GM18502 (cell line): ENCODE measurements at regions not wholly inside any gene's neighbourhood (a gene's known extent, or its start where the extent isn't known, plus 50 kb on each side); places are given as distances from the start of the nearest gene placed in this dataset.

Experiments used
- ATAC-seq: cut with Tn5 transposase; IDR thresholded peaks from one replicate; pipeline ENCODE4 v1.9.1; 2021; ENCODE audit warnings: mild to moderate bottlenecking; ENCODE audit not compliant: unreplicated experiment, poor library complexity

- ATAC-seq = no peak
Measured at GRCh38 chr3:148073721-148074456, 623.8 kb upstream of the AGTR1 start.

GRCh38 chr3:148074946-148075345 lies 622.8 kb upstream of the AGTR1 start:
- ATAC-seq = no peak

- no peak for ATAC-seq
Measured at GRCh38 chr3:148075771-148076716, 621.7 kb upstream of the AGTR1 start.

- no peak for ATAC-seq
Measured at GRCh38 chr3:148077318-148077923, 620.3 kb upstream of the AGTR1 start.

- ATAC-seq = no peak
Measured at GRCh38 chr3:148077965-148078364, 619.7 kb upstream of the AGTR1 start.

GRCh38 chr3:148078658-148079057 lies 619.0 kb upstream of the AGTR1 start:
- ATAC-seq = no peak

- no peak for ATAC-seq
Measured at GRCh38 chr3:148079370-148079769, 618.3 kb upstream of the AGTR1 start.

GRCh38 chr3:148081926-148082325 lies 615.8 kb upstream of the AGTR1 start:
- ATAC-seq = no peak

GRCh38 chr3:148082506-148083280 lies 615.0 kb upstream of the AGTR1 start:
- no peak for ATAC-seq

GRCh38 chr3:148083526-148084182 lies 614.0 kb upstream of the AGTR1 start:
- no peak for ATAC-seq

- ATAC-seq = peak; percentile 80
Measured at GRCh38 chr3:148084931-148085330, 612.8 kb upstream of the AGTR1 start.

- no peak for ATAC-seq
Measured at GRCh38 chr3:148087601-148088371, 609.9 kb upstream of the AGTR1 start.

- ATAC-seq = no peak
Measured at GRCh38 chr3:148089171-148089570, 608.5 kb upstream of the AGTR1 start.

GRCh38 chr3:148090156-148090555 lies 607.5 kb upstream of the AGTR1 start:
- ATAC-seq = no peak

- ATAC-seq = no peak
Measured at GRCh38 chr3:148092624-148093347, 604.9 kb upstream of the AGTR1 start.

GRCh38 chr3:148093753-148094152 lies 604.0 kb upstream of the AGTR1 start:
- no peak for ATAC-seq

- ATAC-seq = no peak
Measured at GRCh38 chr3:148095962-148096361, 601.7 kb upstream of the AGTR1 start.

GRCh38 chr3:148100476-148100875 lies 597.2 kb upstream of the AGTR1 start:
- no peak for ATAC-seq
